H1 (cell line): ENCODE measurements at regions not wholly inside any gene's neighbourhood (a gene's known extent, or its start where the extent isn't known, plus 50 kb on each side); places are given as distances from the start of the nearest gene placed in this dataset.

ENCODE experiments used
- EP300 ChIP-seq, 2 experiments: IDR thresholded peaks; 1 replicate in 1 of 2; 2 replicates in 1 of 2; pipeline ENCODE4 v1.6.1; 2011 to 2012; ENCODE audit warnings: low read depth in 2 of 2, low read length in 2 of 2, mild to moderate bottlenecking in 2 of 2, borderline replicate concordance in 1 of 2, inconsistent platforms in 1 of 2, moderate library complexity in 1 of 2
- EZH2 ChIP-seq: fragments of 200-600 bp; sonication (generic); IDR thresholded peaks from 2 replicates; pipeline ENCODE4 v1.7.1; 2012; ENCODE audit warnings: low read depth, mild to moderate bottlenecking, moderate library complexity, low read length, inconsistent platforms; ENCODE audit not compliant: severe bottlenecking
- POLR2AphosphoS5 ChIP-seq: IDR thresholded peaks from 2 replicates; pipeline ENCODE4 v1.6.1; 2011; ENCODE audit warnings: low read depth, low read length
- TBP ChIP-seq: IDR thresholded peaks from 2 replicates; pipeline ENCODE4 v1.6.1; 2011; ENCODE audit warnings: low read depth, low read length, improper control_type of control experiment

DNA sequence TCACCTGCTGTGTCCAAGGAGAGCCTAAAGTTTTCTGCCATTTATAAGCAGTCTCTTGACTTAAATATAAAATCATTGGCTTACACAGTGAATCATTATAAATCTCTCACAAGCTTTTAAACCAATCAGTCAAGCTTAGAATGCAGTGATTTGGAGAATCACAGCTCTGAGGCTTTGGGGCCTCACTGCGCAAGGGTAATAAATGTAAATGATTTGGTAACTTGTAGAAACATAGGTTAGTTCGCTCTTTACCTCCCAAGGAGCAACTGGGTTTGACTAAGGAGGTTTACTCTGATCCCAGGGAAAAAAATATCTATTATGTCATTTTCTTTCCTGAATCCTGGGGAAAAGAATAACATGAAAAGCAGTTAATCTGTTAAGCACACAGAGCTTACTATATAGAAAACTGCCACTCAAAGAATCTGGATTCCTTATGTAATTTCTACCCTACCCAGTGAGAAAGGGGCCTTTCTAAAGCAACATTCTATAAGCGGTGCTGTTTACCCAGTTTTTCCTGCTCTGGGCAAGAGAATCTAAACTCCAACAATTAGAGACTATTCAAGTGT lies 128.2 kb downstream of the MZT1 start (continued):
- TF ChIP-seq EP300 (IDR thresholded peaks at IDR 0.05; ENCODE audit: borderline replicate concordance in 1 of 2, low read depth in 2 of 2, low read length in 2 of 2) (no peak), TBP (no peak), POLR2AphosphoS5 (no peak), EZH2 (no peak)
